ENCODE measurements at regions not wholly inside any gene's neighbourhood (a gene's known extent, or its start where the extent isn't known, plus 50 kb on each side); places are given as distances from the start of the nearest gene placed in this dataset.

DNA sequence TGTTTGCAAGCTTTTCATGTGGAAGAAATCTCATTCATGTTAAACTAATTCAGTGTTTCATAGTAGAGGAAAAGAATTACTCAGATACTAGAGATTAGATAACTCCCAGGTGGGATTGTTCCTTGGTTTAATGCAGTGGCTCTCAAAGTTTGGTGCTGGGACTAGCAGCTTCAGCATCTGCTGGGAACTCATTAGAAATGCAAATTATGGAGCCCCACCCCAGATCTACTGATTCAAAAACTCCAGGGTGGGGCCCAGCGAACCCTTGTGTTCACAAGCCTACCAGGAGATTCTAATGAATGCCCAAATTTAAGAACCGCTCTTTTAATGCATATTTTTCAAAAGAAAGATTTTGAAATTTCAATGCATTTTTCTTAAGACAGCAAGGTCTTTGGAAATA is 253.4 kb upstream of the CNTNAP4 start:
- TF ChIP-seq, protein P1, sequence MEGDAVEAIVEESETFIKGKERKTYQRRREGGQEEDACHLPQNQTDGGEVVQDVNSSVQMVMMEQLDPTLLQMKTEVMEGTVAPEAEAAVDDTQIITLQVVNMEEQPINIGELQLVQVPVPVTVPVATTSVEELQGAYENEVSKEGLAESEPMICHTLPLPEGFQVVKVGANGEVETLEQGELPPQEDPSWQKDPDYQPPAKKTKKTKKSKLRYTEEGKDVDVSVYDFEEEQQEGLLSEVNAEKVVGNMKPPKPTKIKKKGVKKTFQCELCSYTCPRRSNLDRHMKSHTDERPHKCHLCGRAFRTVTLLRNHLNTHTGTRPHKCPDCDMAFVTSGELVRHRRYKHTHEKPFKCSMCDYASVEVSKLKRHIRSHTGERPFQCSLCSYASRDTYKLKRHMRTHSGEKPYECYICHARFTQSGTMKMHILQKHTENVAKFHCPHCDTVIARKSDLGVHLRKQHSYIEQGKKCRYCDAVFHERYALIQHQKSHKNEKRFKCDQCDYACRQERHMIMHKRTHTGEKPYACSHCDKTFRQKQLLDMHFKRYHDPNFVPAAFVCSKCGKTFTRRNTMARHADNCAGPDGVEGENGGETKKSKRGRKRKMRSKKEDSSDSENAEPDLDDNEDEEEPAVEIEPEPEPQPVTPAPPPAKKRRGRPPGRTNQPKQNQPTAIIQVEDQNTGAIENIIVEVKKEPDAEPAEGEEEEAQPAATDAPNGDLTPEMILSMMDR (IDR thresholded peaks at IDR 0.05): no peak
- no peak for TF ChIP-seq POLR2A (IDR thresholded peaks at IDR 0.05)
